ENCODE measurements at regions not wholly inside any gene's neighbourhood (a gene's known extent, or its start where the extent isn't known, plus 50 kb on each side); places are given as distances from the start of the nearest gene placed in this dataset.

DNA sequence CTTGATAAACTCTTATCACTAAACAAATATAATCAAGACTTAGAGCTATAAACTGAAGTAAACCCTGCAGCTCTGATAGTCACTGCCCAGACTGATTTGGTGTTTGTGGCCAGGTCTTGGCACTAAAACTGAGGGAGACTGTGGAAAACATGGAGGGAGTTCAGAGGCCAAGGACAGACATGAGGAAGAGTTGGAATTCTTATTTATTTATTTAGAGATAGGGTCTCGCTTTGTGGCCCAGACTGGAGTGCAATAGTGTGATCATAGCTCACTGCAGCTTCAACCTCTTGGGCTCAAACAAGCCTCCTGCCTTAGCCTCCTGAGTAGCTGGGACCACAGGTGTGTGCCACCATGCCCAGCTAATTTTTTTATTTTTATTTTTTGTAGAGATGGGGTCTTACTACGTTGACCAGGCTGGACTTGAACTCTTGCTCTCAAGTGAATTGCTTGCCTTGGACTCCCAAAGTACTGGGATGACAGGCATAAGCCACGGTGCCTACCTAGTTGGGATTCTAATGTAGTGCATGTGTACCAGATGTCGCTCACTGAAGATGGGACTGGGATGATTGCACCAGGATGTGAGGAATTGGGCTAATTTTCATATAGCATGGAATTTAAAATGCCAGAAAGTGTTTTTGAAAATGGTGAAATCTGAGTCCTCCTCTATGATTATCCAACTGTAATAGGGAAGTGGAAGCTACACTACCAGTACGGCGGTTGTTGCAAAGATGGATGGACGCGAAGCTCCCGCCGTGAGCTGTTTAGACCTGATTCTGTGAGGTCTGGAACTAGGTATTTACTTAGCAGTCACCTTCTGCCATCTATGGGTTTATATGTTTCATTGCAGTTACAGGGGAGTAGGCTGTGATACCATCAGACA is 52.7 kb upstream of the CTLA4 start (continued):
- TF ChIP-seq RERE (CRISPR knock-in tag; IDR thresholded peaks at IDR 0.05; ENCODE audit: low read depth) (no peak), ZNF782 (CRISPR knock-in tag; IDR thresholded peaks at IDR 0.05; ENCODE audit: borderline replicate concordance) (no peak; the same call in 1 of the 2 replicates), TCF12 (IDR thresholded peaks at IDR 0.05) (no peak), TCF12 (CRISPR knock-in tag; IDR thresholded peaks at IDR 0.05) (no peak), ZNF768 (CRISPR knock-in tag; IDR thresholded peaks at IDR 0.05) (no peak), FLYWCH1 (CRISPR knock-in tag; IDR thresholded peaks at IDR 0.05) (no peak), HIVEP1 (CRISPR knock-in tag; IDR thresholded peaks at IDR 0.05) (no peak), RFXAP (CRISPR knock-in tag; IDR thresholded peaks at IDR 0.05; ENCODE audit: borderline replicate concordance) (no peak), BCL6 (CRISPR knock-in tag; IDR thresholded peaks at IDR 0.05) (peak; percentile 29; the same call in 1 of the 2 replicates), SMC3 (IDR thresholded peaks at IDR 0.05; ENCODE audit: low read length) (peak; percentile 96), ZBTB37 (CRISPR knock-in tag; IDR thresholded peaks at IDR 0.05) (peak; percentile 79; the same call in 1 of the 2 replicates), MAF1 (CRISPR knock-in tag; IDR thresholded peaks at IDR 0.05; ENCODE audit: borderline replicate concordance) (0 out of 2 replicates have a peak, but pooled peaks have one; percentile 22), CBX1 (IDR thresholded peaks at IDR 0.05; ENCODE audit: low read depth) (no peak), POGZ (CRISPR knock-in tag; IDR thresholded peaks at IDR 0.05) (peak; percentile 44), ARNT2 (CRISPR knock-in tag; IDR thresholded peaks at IDR 0.05; ENCODE audit: low read depth) (0 out of 2 replicates have a peak, but pooled peaks have one; percentile 67), ZNF569 (CRISPR knock-in tag; IDR thresholded peaks at IDR 0.05; ENCODE audit: borderline replicate concordance) (no peak), ZNF691 (CRISPR knock-in tag; IDR thresholded peaks at IDR 0.05; ENCODE audit: borderline replicate concordance, low read depth) (peak; percentile 78; the same call in 1 of the 2 replicates), HMGXB4 (CRISPR knock-in tag; IDR thresholded peaks at IDR 0.05; ENCODE audit: borderline replicate concordance in 1 of 2, low read depth in 1 of 2) (peak; percentile 49 to 79; a peak in 3 of 4 replicates), KDM2A (CRISPR knock-in tag; IDR thresholded peaks at IDR 0.05; ENCODE audit: borderline replicate concordance, low read depth) (peak; percentile 41; the same call in 1 of the 2 replicates)

Data from HepG2 (cell line).